ENCODE measurements at regions not wholly inside any gene's neighbourhood (a gene's known extent, or its start where the extent isn't known, plus 50 kb on each side); places are given as distances from the start of the nearest gene placed in this dataset.

GRCh38 chr5:27911216-27911615 is 872.8 kb upstream of the CDH9 start:
- Histone ChIP-seq H3K36me3 (ENCODE audit: control insufficient read depth, insufficient read depth, low read length) (no peaks in the 10 kb centered on the region), H3K4me3 (replicated peaks; ENCODE audit: low read depth, low read length) (no peak overlapping the region), H3K27me3 (replicated peaks; ENCODE audit: control insufficient read depth, insufficient read depth, low read length) (no peaks in the 10 kb centered on the region)
- no peak for DNase-seq (ENCODE audit: extremely low read depth, insufficient read length)
- no peak for TF ChIP-seq CTCF (IDR thresholded peaks at IDR 0.05; ENCODE audit: insufficient read depth, low read length, poor library complexity, severe bottlenecking)

- Histone ChIP-seq H3K27me3 (replicated peaks; ENCODE audit: control insufficient read depth, insufficient read depth, low read length) (no peaks in the 10 kb centered on the region), H3K36me3 (ENCODE audit: control insufficient read depth, insufficient read depth, low read length) (no peaks in the 10 kb centered on the region), H3K4me3 (replicated peaks; ENCODE audit: low read depth, low read length) (no peak overlapping the region)
- no peak for DNase-seq (ENCODE audit: extremely low read depth, insufficient read length)
- TF ChIP-seq CTCF (IDR thresholded peaks at IDR 0.05; ENCODE audit: insufficient read depth, low read length, poor library complexity, severe bottlenecking), result no peak
Measured at GRCh38 chr5:27908341-27908740, 870.0 kb upstream of the CDH9 start.

GRCh38 chr5:27906931-27907601 is 868.7 kb upstream of the CDH9 start:
- no peak for DNase-seq (ENCODE audit: extremely low read depth, insufficient read length)
- TF ChIP-seq CTCF (IDR thresholded peaks at IDR 0.05; ENCODE audit: insufficient read depth, low read length, poor library complexity, severe bottlenecking), result no peak
- no peaks in the 10 kb centered on the region for H3K27me3 ChIP-seq (replicated peaks; ENCODE audit: control insufficient read depth, insufficient read depth, low read length)
- H3K36me3 ChIP-seq (ENCODE audit: control insufficient read depth, insufficient read depth, low read length), result no peaks in the 10 kb centered on the region
- no peak overlapping the region for H3K4me3 ChIP-seq (replicated peaks; ENCODE audit: low read depth, low read length)

- Histone ChIP-seq H3K27me3 (replicated peaks; ENCODE audit: control insufficient read depth, insufficient read depth, low read length) (no peaks in the 10 kb centered on the region), H3K36me3 (ENCODE audit: control insufficient read depth, insufficient read depth, low read length) (no peaks in the 10 kb centered on the region), H3K4me3 (replicated peaks; ENCODE audit: low read depth, low read length) (no peak overlapping the region)
- TF ChIP-seq CTCF (IDR thresholded peaks at IDR 0.05; ENCODE audit: insufficient read depth, low read length, poor library complexity, severe bottlenecking), result no peak
- no peak for DNase-seq (ENCODE audit: extremely low read depth, insufficient read length)
Measured at GRCh38 chr5:27906481-27906880, 868.1 kb upstream of the CDH9 start.

- no peaks in the 10 kb centered on the region for H3K36me3 ChIP-seq (ENCODE audit: control insufficient read depth, insufficient read depth, low read length)
- H3K27me3 ChIP-seq (replicated peaks; ENCODE audit: control insufficient read depth, insufficient read depth, low read length), result no peaks in the 10 kb centered on the region
- H3K4me3 ChIP-seq (replicated peaks; ENCODE audit: low read depth, low read length), result no peak overlapping the region
- TF ChIP-seq CTCF (IDR thresholded peaks at IDR 0.05; ENCODE audit: insufficient read depth, low read length, poor library complexity, severe bottlenecking), result no peak
- DNase-seq (ENCODE audit: extremely low read depth, insufficient read length), result no peak
Measured at GRCh38 chr5:27900761-27901160, 862.4 kb upstream of the CDH9 start.

- no peak for DNase-seq (ENCODE audit: extremely low read depth, insufficient read length)
- Histone ChIP-seq H3K27me3 (replicated peaks; ENCODE audit: control insufficient read depth, insufficient read depth, low read length) (no peaks in the 10 kb centered on the region), H3K36me3 (ENCODE audit: control insufficient read depth, insufficient read depth, low read length) (no peaks in the 10 kb centered on the region), H3K4me3 (replicated peaks; ENCODE audit: low read depth, low read length) (no peak overlapping the region)
- TF ChIP-seq CTCF (IDR thresholded peaks at IDR 0.05; ENCODE audit: insufficient read depth, low read length, poor library complexity, severe bottlenecking), result no peak
Measured at GRCh38 chr5:27876071-27876470, 837.7 kb upstream of the CDH9 start.

Data from GM06990 (cell line).